ENCODE measurements at regions not wholly inside any gene's neighbourhood (a gene's known extent, or its start where the extent isn't known, plus 50 kb on each side); places are given as distances from the start of the nearest gene placed in this dataset.

GRCh38 chr14:48974994-48975393 is 611.2 kb downstream of the RPS29 start:
- peaks cover 6% of the 10 kb centered on the region; the same call in 1 of the 2 replicates for H3K9me3 ChIP-seq (ENCODE audit: low read length)
- H4K20me1 ChIP-seq (ENCODE audit: low read length), result no peaks in the 10 kb centered on the region
- H3F3A ChIP-seq (ENCODE audit: low read length, unreplicated experiment), result no peaks in the 10 kb centered on the region
- no peak for DNase-seq
- no peak overlapping the region for H3K4me2 ChIP-seq (ENCODE audit: low read length)
- intact Hi-C loops (cut with micrococcal nuclease), result no loop called here
- H3K4me3 ChIP-seq (ENCODE audit: low read length), result no peak overlapping the region
- H3K9ac ChIP-seq (ENCODE audit: low read length), result no peak overlapping the region
- H3K4me1 ChIP-seq (ENCODE audit: insufficient read depth, low read length), result no peaks in the 10 kb centered on the region
- H3K27ac ChIP-seq (ENCODE audit: low read length), result no peak overlapping the region
- H2AFZ ChIP-seq (ENCODE audit: low read length), result no peak overlapping the region
- TF ChIP-seq CTCF (conservative IDR thresholded peaks at IDR 0.05; ENCODE audit: low read depth, low read length) (no peak), EZH2phosphoT487 (IDR thresholded peaks at IDR 0.05; ENCODE audit: borderline replicate concordance, low read length) (no peak), EZH2 (IDR thresholded peaks at IDR 0.05; ENCODE audit: low read length, unreplicated experiment) (no peak)
- no peaks in the 10 kb centered on the region for H3K27me3 ChIP-seq (ENCODE audit: low read length)
- no peaks in the 10 kb centered on the region for H3K9me2 ChIP-seq (replicated peaks; ENCODE audit: low read length)
- H3K79me2 ChIP-seq (ENCODE audit: low read length), result no peaks in the 10 kb centered on the region
- H3K36me3 ChIP-seq (ENCODE audit: low read depth, low read length), result no peaks in the 10 kb centered on the region
- no peak for ATAC-seq
- ChIA-PET POLR2A (ENCODE audit: unreplicated experiment) (no interaction called here), CTCF (no interaction called here)
- no TSS peak for BruUV-seq (replicated peaks)

- CTCF ChIA-PET, result no interaction called here
- no TSS peak for BruUV-seq (replicated peaks)
- no peak for ATAC-seq
Measured at GRCh38 chr14:48973151-48973550, 613.0 kb downstream of the RPS29 start.

GRCh38 chr14:48970943-48971342 is 615.2 kb downstream of the RPS29 start:
- H3K4me2 ChIP-seq (ENCODE audit: low read length), result no peak overlapping the region
- intact Hi-C loops (cut with micrococcal nuclease), result no loop called here

More at GRCh38 chr14:48973151-48973550, 613.0 kb downstream of the RPS29 start:
- DNase-seq, result no peak
- Histone ChIP-seq H3K79me2 (ENCODE audit: low read length) (no peaks in the 10 kb centered on the region), H3K9me3 (ENCODE audit: low read length) (peaks cover 6% of the 10 kb centered on the region; the same call in 1 of the 2 replicates), H3K27me3 (ENCODE audit: low read length) (no peaks in the 10 kb centered on the region), H3K27ac (ENCODE audit: low read length) (no peak overlapping the region), H3K4me3 (ENCODE audit: low read length) (no peak overlapping the region), H3K4me1 (ENCODE audit: insufficient read depth, low read length) (no peaks in the 10 kb centered on the region), H3K36me3 (ENCODE audit: low read depth, low read length) (no peaks in the 10 kb centered on the region), H4K20me1 (ENCODE audit: low read length) (no peaks in the 10 kb centered on the region), H3K4me2 (ENCODE audit: low read length) (no peak overlapping the region), H3K9me2 (replicated peaks; ENCODE audit: low read length) (no peaks in the 10 kb centered on the region), H3K9ac (ENCODE audit: low read length) (no peak overlapping the region), H2AFZ (ENCODE audit: low read length) (no peak overlapping the region), H3F3A (ENCODE audit: low read length, unreplicated experiment) (no peaks in the 10 kb centered on the region)
- TF ChIP-seq CTCF (conservative IDR thresholded peaks at IDR 0.05; ENCODE audit: low read depth, low read length), result no peak
- TF ChIP-seq EZH2phosphoT487 (IDR thresholded peaks at IDR 0.05; ENCODE audit: borderline replicate concordance, low read length), result no peak
- TF ChIP-seq EZH2 (IDR thresholded peaks at IDR 0.05; ENCODE audit: low read length, unreplicated experiment), result no peak
- intact Hi-C loops (cut with micrococcal nuclease), result no loop called here
- POLR2A ChIA-PET (ENCODE audit: unreplicated experiment), result no interaction called here

More at GRCh38 chr14:48970943-48971342, 615.2 kb downstream of the RPS29 start:
- TF ChIP-seq CTCF (conservative IDR thresholded peaks at IDR 0.05; ENCODE audit: low read depth, low read length) (no peak), EZH2phosphoT487 (IDR thresholded peaks at IDR 0.05; ENCODE audit: borderline replicate concordance, low read length) (no peak), EZH2 (IDR thresholded peaks at IDR 0.05; ENCODE audit: low read length, unreplicated experiment) (no peak)
- Histone ChIP-seq H3K27ac (ENCODE audit: low read length) (no peak overlapping the region), H3K4me3 (ENCODE audit: low read length) (no peak overlapping the region), H3K27me3 (ENCODE audit: low read length) (no peaks in the 10 kb centered on the region), H2AFZ (ENCODE audit: low read length) (no peak overlapping the region), H3F3A (ENCODE audit: low read length, unreplicated experiment) (no peaks in the 10 kb centered on the region), H3K36me3 (ENCODE audit: low read depth, low read length) (no peaks in the 10 kb centered on the region), H3K9me2 (replicated peaks; ENCODE audit: low read length) (no peaks in the 10 kb centered on the region), H4K20me1 (ENCODE audit: low read length) (no peaks in the 10 kb centered on the region), H3K9ac (ENCODE audit: low read length) (no peak overlapping the region), H3K9me3 (ENCODE audit: low read length) (peaks cover 6% of the 10 kb centered on the region; the same call in 1 of the 2 replicates), H3K79me2 (ENCODE audit: low read length) (no peaks in the 10 kb centered on the region), H3K4me1 (ENCODE audit: insufficient read depth, low read length) (no peaks in the 10 kb centered on the region)
- POLR2A ChIA-PET (ENCODE audit: unreplicated experiment), result no interaction called here
- peak; percentile 40 for DNase-seq
- no peak for ATAC-seq
- BruUV-seq (replicated peaks), result no TSS peak
- CTCF ChIA-PET, result no interaction called here
